Endometrium (tissue), 2 donors: ENCODE measurements at regions not wholly inside any gene's neighbourhood (a gene's known extent, or its start where the extent isn't known, plus 50 kb on each side); places are given as distances from the start of the nearest gene placed in this dataset.

Experiments used
- FAIRE-seq: peaks from 2 replicates; lab custom pipeline; 2012; peaks lifted over from hg19 to GRCh38; lab: Jason Lieb, UNC
- donor health status: control.
- donor health status: control.

- FAIRE-seq: no peak
Measured at GRCh38 chr3:77976079-77976478, 936.2 kb downstream of the ROBO2 start.

- FAIRE-seq: no peak
Measured at GRCh38 chr3:78003090-78003489, 963.2 kb downstream of the ROBO2 start.

GRCh38 chr3:78004571-78004970, 964.7 kb downstream of the ROBO2 start:
- no peak for FAIRE-seq

- no peak for FAIRE-seq
Measured at GRCh38 chr3:78013653-78014052, 973.8 kb downstream of the ROBO2 start.

GRCh38 chr3:78015856-78016255, 976.0 kb downstream of the ROBO2 start:
- no peak for FAIRE-seq

- FAIRE-seq: no peak
Measured at GRCh38 chr3:78021710-78022109, 981.8 kb downstream of the ROBO2 start.

GRCh38 chr3:78022232-78022631, 982.3 kb downstream of the ROBO2 start:
- no peak for FAIRE-seq

GRCh38 chr3:78023257-78023656, 983.4 kb downstream of the ROBO2 start:
- FAIRE-seq: no peak

GRCh38 chr3:78025916-78026315, 986.0 kb downstream of the ROBO2 start:
- no peak for FAIRE-seq

GRCh38 chr3:78026318-78026828, 986.5 kb downstream of the ROBO2 start:
- peak; percentile 64 for FAIRE-seq

- no peak for FAIRE-seq
Measured at GRCh38 chr3:78029775-78030174, 989.9 kb downstream of the ROBO2 start.

GRCh38 chr3:78035131-78035641, 995.3 kb downstream of the ROBO2 start:
- FAIRE-seq: no peak

GRCh38 chr3:78041486-78041885, 1001.6 kb downstream of the ROBO2 start:
- FAIRE-seq: no peak

- FAIRE-seq: peak; percentile 54
Measured at GRCh38 chr3:78046566-78046965, 1006.7 kb downstream of the ROBO2 start.

- FAIRE-seq: no peak
Measured at GRCh38 chr3:78048698-78049097, 1008.8 kb downstream of the ROBO2 start.

GRCh38 chr3:78049521-78049920, 1009.6 kb downstream of the ROBO2 start:
- FAIRE-seq: no peak

GRCh38 chr3:78050276-78051065, 1010.6 kb downstream of the ROBO2 start:
- FAIRE-seq: no peak

- FAIRE-seq: no peak
Measured at GRCh38 chr3:78052746-78053145, 1012.8 kb downstream of the ROBO2 start.

- no peak for FAIRE-seq
Measured at GRCh38 chr3:78066287-78066686, 1026.4 kb downstream of the ROBO2 start.

GRCh38 chr3:78070188-78070587, 1030.3 kb downstream of the ROBO2 start:
- no peak for FAIRE-seq

GRCh38 chr3:78076379-78076778, 1036.5 kb downstream of the ROBO2 start:
- FAIRE-seq: no peak

GRCh38 chr3:78077178-78077577, 1037.3 kb downstream of the ROBO2 start:
- no peak for FAIRE-seq

GRCh38 chr3:78077842-78078241, 1037.9 kb downstream of the ROBO2 start:
- FAIRE-seq: no peak

GRCh38 chr3:78079514-78079913, 1039.6 kb downstream of the ROBO2 start:
- FAIRE-seq: no peak
